GM19328 (cell line): ENCODE measurements at regions not wholly inside any gene's neighbourhood (a gene's known extent, or its start where the extent isn't known, plus 50 kb on each side); places are given as distances from the start of the nearest gene placed in this dataset.
"Not testable (repeated sequence)": the region's sequence is repeated elsewhere in the genome, so short reads cannot be mapped to it uniquely, and the experiment has no call there.

Experiments used
- ATAC-seq: cut with Tn5 transposase; IDR thresholded peaks from one replicate; pipeline ENCODE4 v1.9.1; 2021; ENCODE audit warnings: mild to moderate bottlenecking, moderate library complexity; ENCODE audit not compliant: unreplicated experiment

- ATAC-seq, result no peak
Observed at GRCh38 chr14:57061009-57061711, 207.5 kb downstream of the EXOC5 start.

DNA sequence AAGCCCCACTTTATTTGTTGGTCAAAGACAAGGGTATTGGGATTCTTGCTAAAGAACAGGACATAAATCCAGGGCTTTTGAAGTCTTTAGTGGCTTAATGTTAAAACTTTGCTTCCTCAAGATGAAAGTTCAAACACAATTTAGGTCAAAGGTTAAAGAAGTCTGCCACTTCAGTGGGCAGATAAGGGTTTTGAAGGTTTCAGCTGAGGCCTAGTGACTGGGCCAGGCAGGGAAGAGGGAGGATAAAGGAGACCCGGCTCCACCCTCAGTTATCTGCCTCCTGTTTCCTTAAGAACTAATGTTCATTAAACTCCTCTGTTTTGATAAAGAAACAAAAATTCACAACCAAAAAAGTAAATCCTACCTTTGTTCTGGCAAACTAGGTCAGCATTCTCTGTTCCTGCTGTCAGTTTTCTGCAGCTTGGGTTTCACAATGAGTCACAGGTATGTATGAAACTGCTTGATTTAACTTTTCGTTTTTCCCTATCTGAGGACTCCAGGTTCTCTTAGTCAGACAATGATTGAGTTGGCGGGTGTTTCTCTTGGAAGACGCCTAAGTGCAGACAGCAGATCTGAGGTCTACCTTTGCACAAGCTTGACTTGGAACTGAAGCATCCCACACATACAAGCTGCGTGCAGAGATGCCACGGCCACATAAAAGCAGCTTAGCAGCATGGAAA lies 208.3 kb downstream of the EXOC5 start:
- peak; percentile 94 for ATAC-seq

- no peak for ATAC-seq
Observed at GRCh38 chr14:57058319-57058718, 210.4 kb downstream of the EXOC5 start.

DNA sequence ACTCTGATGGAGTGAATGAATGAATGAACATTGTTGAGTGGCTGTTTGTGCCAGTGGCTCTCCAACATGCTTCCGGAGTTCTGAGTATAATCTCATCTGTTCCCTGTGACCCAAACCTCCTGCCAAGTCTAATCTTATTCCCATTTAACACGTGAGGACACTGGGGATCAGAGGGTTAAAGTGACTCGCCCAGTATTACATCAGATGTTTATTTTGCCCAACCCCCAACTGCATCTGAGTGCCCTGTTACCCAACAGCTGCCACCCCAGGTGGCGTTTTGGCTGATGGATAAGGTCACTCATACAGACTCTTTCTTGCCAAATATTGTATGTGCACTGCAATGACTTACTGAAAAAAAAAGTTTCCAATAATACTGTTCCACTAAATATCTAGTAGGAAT lies 210.9 kb downstream of the EXOC5 start:
- ATAC-seq, result no peak

GRCh38 chr14:57056522-57056921 lies 212.2 kb downstream of the EXOC5 start:
- not testable (repeated sequence) for ATAC-seq

GRCh38 chr14:57052705-57053302 lies 215.9 kb downstream of the EXOC5 start:
- no peak for ATAC-seq

DNA sequence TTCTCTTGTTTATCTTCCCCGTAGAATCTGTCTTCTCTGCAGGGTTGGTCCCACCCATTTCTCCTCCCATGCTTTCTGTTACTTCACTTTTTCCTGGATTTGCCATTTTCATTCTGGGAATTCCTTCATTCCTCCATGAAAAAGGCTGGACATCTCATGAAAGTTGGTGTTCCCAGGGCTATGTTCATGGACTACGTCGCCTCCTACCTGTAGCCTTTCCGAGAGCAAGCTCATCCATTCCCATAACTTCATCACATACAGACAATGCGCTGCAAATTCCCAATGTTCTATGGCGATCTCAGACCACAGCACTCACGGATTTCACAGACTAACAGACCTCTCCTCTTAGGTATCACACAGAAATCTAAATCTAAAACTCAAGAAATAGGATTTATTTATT lies 217.1 kb downstream of the EXOC5 start:
- no peak for ATAC-seq

- ATAC-seq, result no peak
Observed at GRCh38 chr14:57049848-57050247, 218.9 kb downstream of the EXOC5 start.

GRCh38 chr14:57046175-57046574 lies 222.5 kb downstream of the EXOC5 start:
- no peak for ATAC-seq

- not testable (repeated sequence) for ATAC-seq
Observed at GRCh38 chr14:57044101-57044973, 224.4 kb downstream of the EXOC5 start.

- no peak for ATAC-seq
Observed at GRCh38 chr14:57038689-57039088, 228.4 kb upstream of the OTX2 start.

- no peak for ATAC-seq
Observed at GRCh38 chr14:57031474-57031873, 221.2 kb upstream of the OTX2 start.

- ATAC-seq, result no peak
Observed at GRCh38 chr14:57029620-57030253, 219.5 kb upstream of the OTX2 start.

DNA sequence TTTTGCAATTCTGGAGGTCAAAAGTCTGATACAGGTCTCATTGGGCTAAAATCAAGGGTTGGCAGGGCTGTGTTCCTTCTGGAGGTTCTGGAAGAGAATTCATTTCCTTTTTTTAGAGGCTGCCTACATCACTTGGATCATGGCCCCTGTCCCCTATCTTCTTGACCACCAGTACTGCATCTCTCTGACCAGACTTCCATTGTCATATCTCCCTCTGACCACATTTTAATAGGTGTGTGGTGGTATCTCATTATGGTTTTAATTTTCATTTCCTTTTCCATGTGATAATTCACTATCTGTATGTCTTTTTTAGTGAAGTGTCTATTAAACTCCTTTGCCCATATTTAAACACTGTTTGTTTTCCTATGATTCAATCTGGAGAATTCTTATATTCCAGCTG lies 215.2 kb upstream of the OTX2 start:
- ATAC-seq, result no peak

DNA sequence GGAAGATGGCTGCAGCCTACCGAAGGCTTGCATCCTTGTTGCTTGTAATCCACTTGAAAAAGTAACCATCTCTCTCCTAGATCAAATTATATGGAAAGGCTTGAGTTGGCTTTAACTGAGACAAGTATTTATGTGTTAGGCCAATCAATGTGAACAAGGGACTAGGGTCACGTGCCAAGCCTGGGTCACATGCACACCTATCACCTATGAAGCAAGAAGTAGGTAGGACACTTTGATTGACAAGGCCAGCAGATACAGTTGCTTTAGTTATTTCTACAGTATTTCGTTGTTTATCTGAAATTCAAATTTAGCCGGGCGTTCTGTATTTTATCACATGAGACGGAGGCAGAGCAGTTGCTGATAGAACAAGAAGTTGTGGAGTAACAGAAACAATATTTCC lies 212.3 kb upstream of the OTX2 start:
- no peak for ATAC-seq

DNA sequence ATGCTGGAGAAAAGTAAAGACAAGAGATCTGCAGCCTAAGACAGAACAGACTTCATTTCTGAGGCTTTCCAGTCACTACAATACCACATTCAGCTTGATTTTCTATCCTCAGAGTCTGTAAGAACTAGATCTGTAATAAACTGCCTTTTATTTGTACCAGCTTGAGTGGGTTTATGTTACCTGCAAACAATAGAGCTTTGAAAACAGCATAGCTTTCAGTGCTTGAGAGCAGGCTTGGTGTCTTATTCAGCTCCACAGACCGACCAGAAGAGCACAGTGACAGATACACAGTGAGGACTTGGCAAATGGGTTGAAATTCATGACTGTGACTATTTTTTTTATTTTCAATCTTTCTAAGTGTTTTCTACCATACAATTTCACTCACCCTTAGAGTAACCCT lies 207.8 kb upstream of the OTX2 start:
- no peak for ATAC-seq

DNA sequence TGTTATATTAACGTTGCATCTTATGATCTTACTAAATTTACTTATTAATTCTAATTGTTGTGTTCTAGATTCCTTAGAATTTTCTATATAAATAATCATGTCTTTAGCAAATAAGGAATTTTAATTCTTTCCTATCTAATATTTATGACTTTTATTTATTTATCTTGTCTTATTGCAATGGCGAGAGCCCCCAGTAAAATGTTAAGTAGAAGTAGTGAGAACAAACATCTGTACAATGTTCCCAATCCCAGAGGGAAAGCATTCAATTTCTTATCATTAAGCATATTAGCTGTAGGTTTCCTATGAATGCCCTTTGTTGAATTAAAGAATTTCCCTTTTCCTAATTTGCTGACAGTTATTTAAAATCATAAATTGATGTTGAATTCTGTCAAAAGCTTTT lies 203.7 kb upstream of the OTX2 start:
- ATAC-seq, result no peak

DNA sequence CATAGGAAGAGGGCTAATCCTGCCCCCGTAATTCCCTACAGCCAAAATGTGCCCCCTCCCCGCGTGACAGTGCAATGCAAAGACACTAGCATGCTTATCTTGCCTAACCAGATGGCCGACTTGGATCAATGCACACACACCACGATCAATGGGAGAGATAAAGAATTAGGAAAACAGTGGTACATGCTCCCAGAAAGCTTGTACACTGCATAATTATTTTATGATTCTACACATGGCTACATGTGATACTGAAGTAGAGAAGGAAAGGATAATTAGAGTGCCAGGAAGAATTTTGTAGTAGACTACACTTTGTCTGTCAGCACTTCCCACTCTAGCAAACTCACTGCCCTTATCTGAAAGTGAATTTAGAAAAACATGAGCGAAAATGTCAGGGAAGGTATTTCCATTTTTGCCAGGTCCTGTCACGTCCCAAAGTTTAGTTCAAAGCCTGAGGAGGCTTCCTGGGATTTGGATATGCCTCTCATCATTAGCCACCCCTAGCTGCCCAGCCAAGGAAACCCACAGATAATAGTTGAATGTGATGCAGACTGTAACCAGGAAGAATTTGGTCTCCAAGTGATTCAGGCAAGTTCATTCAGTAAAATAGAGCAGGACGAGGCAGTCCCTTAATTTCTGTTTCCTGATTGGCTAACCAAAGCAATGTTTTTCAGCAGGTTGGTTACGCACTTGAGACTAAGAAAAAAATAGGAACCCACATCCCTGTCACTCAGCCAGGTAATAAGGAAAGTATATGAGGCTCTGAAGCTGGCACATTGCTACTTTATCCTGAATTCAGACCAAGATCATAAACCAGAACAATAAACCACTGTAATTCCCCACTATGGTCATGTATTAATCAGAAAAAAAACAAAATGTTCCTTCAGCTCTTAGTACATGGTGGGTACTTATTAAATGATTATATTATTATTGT lies 199.6 kb upstream of the OTX2 start:
- ATAC-seq, result no peak

DNA sequence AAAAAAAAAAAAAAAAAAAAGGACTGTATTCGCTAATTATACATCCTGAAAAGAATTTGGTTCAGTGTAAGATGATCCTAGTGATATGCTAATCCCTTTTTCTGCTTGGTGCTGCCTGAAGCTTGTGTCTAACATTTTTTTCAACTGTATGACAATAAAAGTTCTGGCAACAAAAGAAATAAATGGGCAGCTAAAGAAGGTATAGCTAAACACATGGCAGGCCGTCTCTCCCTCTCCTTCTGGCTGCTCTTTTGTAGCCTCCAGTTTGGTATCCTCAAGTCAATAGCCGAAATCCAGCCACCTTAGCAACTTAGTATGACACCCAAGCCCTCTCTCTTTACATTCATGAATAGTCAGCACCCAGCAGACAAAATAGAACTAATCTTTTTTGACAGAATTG lies 198.3 kb upstream of the OTX2 start:
- ATAC-seq, result no peak

GRCh38 chr14:56998728-56999127 lies 188.4 kb upstream of the OTX2 start:
- no peak for ATAC-seq
